A673 (cell line): ENCODE measurements at regions not wholly inside any gene's neighbourhood (a gene's known extent, or its start where the extent isn't known, plus 50 kb on each side); places are given as distances from the start of the nearest gene placed in this dataset.

Experiments used
- CTCF ChIP-seq: fragments of 300-800, 200-600 bp; sonication (generic); conservative IDR thresholded peaks from 2 replicates; pipeline ENCODE4 v1.5.1; 2017; ENCODE audit warnings: low read depth, mild to moderate bottlenecking, antibody characterized with exemption, low read length, moderate library complexity, mixed read lengths
- EZH2 ChIP-seq: fragments of 200-600 bp; sonication (generic); IDR thresholded peaks from 2 replicates; pipeline ENCODE4 v1.6.1; 2017; ENCODE audit warnings: borderline replicate concordance, low read depth, mild to moderate bottlenecking, mixed read lengths, antibody characterized with exemption, low read length; ENCODE audit not compliant: poor library complexity, severe bottlenecking

GRCh38 chr4:95602872-95603271 lies 54.1 kb upstream of the UNC5C start:
- TF ChIP-seq CTCF (no peak), EZH2 (no peak)
